Erythroblast (primary cell): ENCODE measurements at regions not wholly inside any gene's neighbourhood (a gene's known extent, or its start where the extent isn't known, plus 50 kb on each side); places are given as distances from the start of the nearest gene placed in this dataset.
"Not testable (repeated sequence)": the region's sequence is repeated elsewhere in the genome, so short reads cannot be mapped to it uniquely, and the experiment has no call there.

ENCODE experiments used
- GATA1 ChIP-seq: IDR thresholded peaks from 2 replicates; pipeline ENCODE4 v1.6.1; 2011; ENCODE audit warnings: low read depth, mild to moderate bottlenecking, control low read depth, low read length, moderate library complexity
- POLR2A ChIP-seq: IDR thresholded peaks from 2 replicates; pipeline ENCODE4 v1.6.1; 2011; ENCODE audit warnings: mild to moderate bottlenecking, low read length

DNA sequence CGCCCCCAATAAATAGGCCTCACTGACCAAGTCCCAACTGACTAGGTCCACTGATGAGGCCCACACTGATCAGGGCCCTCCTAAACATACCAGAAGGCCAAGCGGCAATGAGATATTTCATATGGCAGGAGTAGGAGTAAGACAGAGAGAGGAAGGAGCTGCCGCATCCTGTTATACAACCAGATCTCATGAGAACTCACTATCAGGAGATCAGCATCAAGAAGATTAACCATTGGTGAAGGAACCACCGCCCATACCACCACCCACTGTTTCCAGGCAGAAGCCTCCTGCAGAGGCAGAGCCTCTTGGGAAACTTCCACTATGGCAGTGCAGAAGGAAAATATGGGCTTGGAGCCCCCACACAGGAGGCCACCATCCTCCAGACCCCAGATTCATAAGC, 95.0 kb upstream of the CTSV start:
- not testable (repeated sequence) for TF ChIP-seq POLR2A, GATA1
